Liver (tissue), 8 donors: ENCODE measurements at regions not wholly inside any gene's neighbourhood (a gene's known extent, or its start where the extent isn't known, plus 50 kb on each side); places are given as distances from the start of the nearest gene placed in this dataset.

Experiments used
- DNase-seq: peaks from one replicate; pipeline ENCODE4 v3.0.0-alpha.2; 2017; ENCODE audit warnings: low spot score
- H3K27ac ChIP-seq, 2 donors: one replicate each; pipeline ENCODE4 v1.7.0; 2013; ENCODE audit warnings: inconsistent platforms in 2 of 2, low read length in 2 of 2, control low read depth in 1 of 2, low read depth in 1 of 2, mild to moderate bottlenecking in 1 of 2
- H3K27me3 ChIP-seq, 4 donors: one replicate each; pipeline versions ENCODE4 v1.6.1 to v1.7.0; 2013; ENCODE audit warnings: low read length in 3 of 4, inconsistent platforms in 1 of 4, mild to moderate bottlenecking in 1 of 4, moderate library complexity in 1 of 4; ENCODE audit not compliant: control insufficient read depth in 4 of 4, insufficient read depth in 4 of 4
- H3K36me3 ChIP-seq, 4 donors: one replicate each; pipeline versions ENCODE4 v1.6.1 to v1.7.0; 2013; ENCODE audit warnings: low read length in 3 of 4, mild to moderate bottlenecking in 3 of 4, low read depth in 1 of 4, moderate library complexity in 1 of 4; ENCODE audit not compliant: control insufficient read depth in 4 of 4, insufficient read depth in 3 of 4
- H3K4me1 ChIP-seq, 4 donors: one replicate each; pipeline versions ENCODE4 v1.6.1 to v1.7.0; 2013; ENCODE audit warnings: low read length in 3 of 4, mild to moderate bottlenecking in 3 of 4, moderate library complexity in 1 of 4; ENCODE audit not compliant: control insufficient read depth in 4 of 4, insufficient read depth in 4 of 4
- H3K4me3 ChIP-seq, 3 donors: one replicate each; pipeline versions ENCODE4 v1.6.1 to v1.7.0; 2013; ENCODE audit warnings: low read length in 3 of 3, control low read depth in 1 of 3, low read depth in 1 of 3, mild to moderate bottlenecking in 1 of 3
- H3K9ac ChIP-seq, 2 donors: one replicate each; pipeline ENCODE4 v1.7.0; 2013; ENCODE audit warnings: low read length in 2 of 2, mild to moderate bottlenecking in 2 of 2, moderate library complexity in 2 of 2, control low read depth in 1 of 2, low read depth in 1 of 2
- H3K9me3 ChIP-seq, 4 donors: one replicate each; pipeline versions ENCODE4 v1.6.1 to v1.7.0; 2013; ENCODE audit warnings: low read length in 3 of 4; ENCODE audit not compliant: control insufficient read depth in 4 of 4
- FOXA1 ChIP-seq: IDR thresholded peaks from 2 replicates; pipeline ENCODE4 v1.6.1; 2016; ENCODE audit warnings: antibody characterized with exemption
- GABPA ChIP-seq, 2 donors: IDR thresholded peaks in 1 of 2; conservative IDR thresholded peaks in 1 of 2; 2 replicates each; pipeline ENCODE4 v1.6.1; 2016; ENCODE audit warnings: antibody characterized with exemption in 2 of 2, mild to moderate bottlenecking in 1 of 2, moderate library complexity in 1 of 2
- HNF4G ChIP-seq: IDR thresholded peaks from 2 replicates; pipeline ENCODE4 v1.6.1; 2016; ENCODE audit warnings: antibody characterized with exemption
- JUND ChIP-seq, 2 donors: IDR thresholded peaks; 2 replicates each; pipeline ENCODE4 v1.6.1; 2016; ENCODE audit warnings: antibody characterized with exemption in 2 of 2
- NR2F2 ChIP-seq: IDR thresholded peaks from 2 replicates; pipeline ENCODE4 v1.6.1; 2016; ENCODE audit warnings: antibody characterized with exemption
- RAD21 ChIP-seq, 2 donors: IDR thresholded peaks; 2 replicates each; pipeline ENCODE4 v1.6.1; 2016; ENCODE audit warnings: antibody characterized with exemption in 2 of 2, mild to moderate bottlenecking in 2 of 2
- RXRA ChIP-seq, 2 donors: IDR thresholded peaks; 2 replicates each; pipeline ENCODE4 v1.6.1; 2017 to 2018; ENCODE audit warnings: antibody characterized with exemption in 2 of 2, mild to moderate bottlenecking in 1 of 2
- TAF1 ChIP-seq: conservative IDR thresholded peaks from 2 replicates; pipeline ENCODE4 v1.6.1; 2016; ENCODE audit warnings: antibody characterized with exemption, mild to moderate bottlenecking
- WGBS: extraction: QIAGEN DNeasy Blood & Tissue Kit; methylation state at CpG from one replicate; pipeline ENCODE4 v1.1.7; 2013; 5-methylcytosine and 5-hydroxymethylcytosine counted together
- TF ChIP-seq, protein P1 (sequence below): IDR thresholded peaks from 2 replicates; pipeline ENCODE4 v1.6.1; 2016; ENCODE audit warnings: antibody characterized with exemption
- TF ChIP-seq, protein P2 (sequence below): fragments of 150-350 bp; IDR thresholded peaks from 2 replicates; pipeline ENCODE4 v1.5.1; 2017; ENCODE audit warnings: improper control_type of control experiment, low read depth, low read length; ENCODE audit not compliant: missing input control
- TF ChIP-seq, protein P3 (sequence below): IDR thresholded peaks from 2 replicates; pipeline ENCODE4 v1.6.1; 2016; ENCODE audit warnings: antibody characterized with exemption
- donor health status: healthy.
- donor health status: healthy.
- donor health status: healthy.
- donor health status: healthy.
- donor health status: healthy.

DNA sequence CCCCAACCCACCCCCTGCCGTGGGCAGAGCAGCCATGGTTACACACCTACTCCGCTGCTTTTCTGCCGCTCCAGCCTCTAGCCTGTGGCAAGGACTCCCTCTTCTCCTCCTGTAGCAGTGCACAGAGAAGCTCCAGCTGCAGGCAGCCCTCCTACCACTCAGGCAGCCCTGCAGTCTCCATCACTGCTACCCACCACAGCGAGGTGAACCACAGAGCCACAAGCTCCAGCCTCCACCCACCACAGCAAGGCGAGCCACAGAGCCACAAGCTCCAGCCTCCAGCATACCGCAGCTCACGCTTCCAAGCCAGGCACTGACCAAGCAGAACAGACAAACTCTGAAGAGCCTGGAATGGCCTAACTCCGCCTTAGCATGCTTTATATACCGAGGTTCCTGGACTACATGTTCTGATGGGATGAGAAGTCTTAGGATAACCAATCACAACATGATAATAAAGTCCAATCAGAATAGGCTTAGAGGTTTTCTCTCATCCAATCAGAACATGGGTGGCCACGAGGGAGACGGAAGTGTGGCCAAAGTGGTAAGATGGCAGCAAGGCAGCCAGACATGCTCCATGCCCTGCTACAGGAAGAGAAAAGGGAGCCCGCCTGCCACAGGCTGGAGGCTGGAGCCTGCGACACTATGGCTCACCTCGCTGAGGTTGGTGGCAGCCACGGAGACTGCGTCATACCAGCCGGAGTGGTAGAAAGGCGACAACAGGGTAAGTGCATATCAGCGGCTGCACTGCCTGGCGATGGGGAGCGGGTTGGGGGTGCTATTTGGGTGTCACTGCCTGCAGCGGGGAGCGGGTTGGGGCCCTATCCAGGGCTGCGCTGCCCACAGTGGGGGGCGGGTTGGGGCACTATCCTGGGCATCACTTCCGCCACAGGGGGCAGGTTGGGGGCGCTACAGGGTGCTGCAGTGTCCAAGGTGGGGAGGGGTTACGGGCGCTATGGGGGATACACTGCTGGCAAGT lies 75.8 kb upstream of the PCAT7 start (continued):
- TF ChIP-seq GABPA (IDR thresholded peaks at IDR 0.05 in 1 of 2, conservative IDR thresholded peaks at IDR 0.05 in 1 of 2) = no peak
- TF ChIP-seq TAF1 = no peak
- TF ChIP-seq, protein P1, sequence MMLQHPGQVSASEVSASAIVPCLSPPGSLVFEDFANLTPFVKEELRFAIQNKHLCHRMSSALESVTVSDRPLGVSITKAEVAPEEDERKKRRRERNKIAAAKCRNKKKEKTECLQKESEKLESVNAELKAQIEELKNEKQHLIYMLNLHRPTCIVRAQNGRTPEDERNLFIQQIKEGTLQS = no peak

DNA sequence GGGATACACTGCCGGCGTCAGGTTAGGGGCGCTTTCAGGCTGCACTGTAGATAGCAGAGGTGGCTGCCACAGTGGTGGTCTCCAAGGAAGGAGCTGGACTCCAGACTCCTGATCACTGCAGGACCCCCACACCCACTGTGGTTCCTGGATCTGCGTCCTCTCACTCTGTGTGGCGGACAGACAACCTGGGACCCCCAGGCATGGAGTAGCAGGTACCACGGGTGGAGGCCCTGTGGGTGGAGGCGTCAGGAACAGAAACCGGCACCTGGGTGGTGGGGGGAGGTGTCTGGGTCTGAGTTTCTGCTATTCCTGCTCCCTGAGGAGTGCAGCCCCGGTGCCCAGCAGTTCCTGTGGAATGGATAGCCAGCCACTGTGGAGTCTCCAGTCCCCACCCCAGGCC lies 75.1 kb upstream of the PCAT7 start:
- 84% methylated on average over 9 of the region's 9 CpGs for WGBS

DNA sequence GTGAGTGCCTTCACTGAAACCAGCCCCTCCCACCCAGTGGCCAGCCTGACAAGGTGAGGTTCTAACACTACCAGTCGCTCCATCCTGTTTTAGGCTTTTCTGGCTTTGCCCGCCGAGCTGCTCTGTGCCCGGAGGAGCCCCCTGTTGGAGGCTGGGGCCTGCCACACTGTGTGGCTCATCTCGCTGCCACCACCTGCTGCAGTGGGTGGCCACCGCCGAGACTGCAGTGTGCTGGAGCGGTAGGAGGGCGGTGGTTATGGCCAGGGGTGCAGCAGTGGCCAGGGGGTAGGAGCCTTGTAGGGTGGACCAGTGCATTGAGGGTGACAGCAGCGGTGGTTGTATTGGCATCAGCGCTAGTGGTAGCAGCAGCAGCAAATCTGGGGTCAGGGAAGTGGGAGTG lies 74.7 kb upstream of the PCAT7 start:
- TF ChIP-seq, protein P2, sequence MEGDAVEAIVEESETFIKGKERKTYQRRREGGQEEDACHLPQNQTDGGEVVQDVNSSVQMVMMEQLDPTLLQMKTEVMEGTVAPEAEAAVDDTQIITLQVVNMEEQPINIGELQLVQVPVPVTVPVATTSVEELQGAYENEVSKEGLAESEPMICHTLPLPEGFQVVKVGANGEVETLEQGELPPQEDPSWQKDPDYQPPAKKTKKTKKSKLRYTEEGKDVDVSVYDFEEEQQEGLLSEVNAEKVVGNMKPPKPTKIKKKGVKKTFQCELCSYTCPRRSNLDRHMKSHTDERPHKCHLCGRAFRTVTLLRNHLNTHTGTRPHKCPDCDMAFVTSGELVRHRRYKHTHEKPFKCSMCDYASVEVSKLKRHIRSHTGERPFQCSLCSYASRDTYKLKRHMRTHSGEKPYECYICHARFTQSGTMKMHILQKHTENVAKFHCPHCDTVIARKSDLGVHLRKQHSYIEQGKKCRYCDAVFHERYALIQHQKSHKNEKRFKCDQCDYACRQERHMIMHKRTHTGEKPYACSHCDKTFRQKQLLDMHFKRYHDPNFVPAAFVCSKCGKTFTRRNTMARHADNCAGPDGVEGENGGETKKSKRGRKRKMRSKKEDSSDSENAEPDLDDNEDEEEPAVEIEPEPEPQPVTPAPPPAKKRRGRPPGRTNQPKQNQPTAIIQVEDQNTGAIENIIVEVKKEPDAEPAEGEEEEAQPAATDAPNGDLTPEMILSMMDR = no peak
- H3K9ac ChIP-seq = no peak overlapping the region
- no peaks in the 10 kb centered on the region for H3K27me3 ChIP-seq
- no peaks in the 10 kb centered on the region for H3K4me1 ChIP-seq
- WGBS = 88% methylated on average over 11 of the region's 11 CpGs
- no peak overlapping the region for H3K4me3 ChIP-seq
- no peak overlapping the region for H3K27ac ChIP-seq
- H3K36me3 ChIP-seq = no peaks in the 10 kb centered on the region
- H3K9me3 ChIP-seq = no peaks in the 10 kb centered on the region
- DNase-seq = no peak

More for the DNA sequence above, 75.1 kb upstream of the PCAT7 start:
- Histone ChIP-seq H3K9ac (no peak overlapping the region), H3K9me3 (no peaks in the 10 kb centered on the region), H3K4me1 (no peaks in the 10 kb centered on the region), H3K27me3 (no peaks in the 10 kb centered on the region), H3K4me3 (no peak overlapping the region), H3K27ac (no peak overlapping the region), H3K36me3 (no peaks in the 10 kb centered on the region)
- TF ChIP-seq GABPA (IDR thresholded peaks at IDR 0.05 in 1 of 2, conservative IDR thresholded peaks at IDR 0.05 in 1 of 2) = no peak
- TF ChIP-seq, protein P1 = no peak
- TF ChIP-seq, protein P2 = no peak
- no peak for TF ChIP-seq FOXA1
- TF ChIP-seq, protein P3, sequence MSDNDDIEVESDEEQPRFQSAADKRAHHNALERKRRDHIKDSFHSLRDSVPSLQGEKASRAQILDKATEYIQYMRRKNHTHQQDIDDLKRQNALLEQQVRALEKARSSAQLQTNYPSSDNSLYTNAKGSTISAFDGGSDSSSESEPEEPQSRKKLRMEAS = no peak
- no peak for TF ChIP-seq HNF4G
- no peak for TF ChIP-seq NR2F2
- TF ChIP-seq RXRA (IDR thresholded peaks at IDR 0.05) = no peak
- TF ChIP-seq JUND (IDR thresholded peaks at IDR 0.05) = no peak
- no peak for TF ChIP-seq RAD21 (IDR thresholded peaks at IDR 0.05)
- DNase-seq = no peak
